ENCODE measurements at regions not wholly inside any gene's neighbourhood (a gene's known extent, or its start where the extent isn't known, plus 50 kb on each side); places are given as distances from the start of the nearest gene placed in this dataset.

GRCh38 chr10:69721690-69722310 lies 79.9 kb upstream of the COL13A1 start:
- Histone ChIP-seq H3K36me3 (no peaks in the 10 kb centered on the region), H3K27me3 (no peaks in the 10 kb centered on the region), H3K4me3 (ENCODE audit: low read depth, low read length) (no peak overlapping the region), H3K4me1 (no peaks in the 10 kb centered on the region), H3K9me3 (no peaks in the 10 kb centered on the region)
- DNase-seq, result no peak
- TF ChIP-seq CTCF (IDR thresholded peaks at IDR 0.05; ENCODE audit: low read depth, low read length), result no peak

GRCh38 chr10:69723653-69724052 lies 78.1 kb upstream of the COL13A1 start:
- DNase-seq, result no peak

GRCh38 chr10:69726850-69727249 lies 74.9 kb upstream of the COL13A1 start:
- Histone ChIP-seq H3K27me3 (no peaks in the 10 kb centered on the region), H3K4me1 (peaks cover 9% of the 10 kb centered on the region), H3K4me3 (ENCODE audit: low read depth, low read length) (no peak overlapping the region), H3K36me3 (no peaks in the 10 kb centered on the region), H3K9me3 (no peaks in the 10 kb centered on the region)
- DNase-seq, result no peak
- no peak for TF ChIP-seq CTCF (IDR thresholded peaks at IDR 0.05; ENCODE audit: low read depth, low read length)

More at GRCh38 chr10:69723653-69724052, 78.1 kb upstream of the COL13A1 start:
- no peak for TF ChIP-seq CTCF (IDR thresholded peaks at IDR 0.05; ENCODE audit: low read depth, low read length)
- H3K9me3 ChIP-seq, result no peaks in the 10 kb centered on the region
- H3K36me3 ChIP-seq, result no peaks in the 10 kb centered on the region
- H3K4me3 ChIP-seq (ENCODE audit: low read depth, low read length), result no peak overlapping the region
- peaks cover 5% of the 10 kb centered on the region for H3K4me1 ChIP-seq
- H3K27me3 ChIP-seq, result no peaks in the 10 kb centered on the region

GRCh38 chr10:69728335-69728870 lies 73.3 kb upstream of the COL13A1 start:
- no peaks in the 10 kb centered on the region for H3K36me3 ChIP-seq
- H3K4me3 ChIP-seq (ENCODE audit: low read depth, low read length), result no peak overlapping the region
- peaks cover 9% of the 10 kb centered on the region for H3K4me1 ChIP-seq
- TF ChIP-seq CTCF (IDR thresholded peaks at IDR 0.05; ENCODE audit: low read depth, low read length), result no peak
- DNase-seq, result peak; percentile 69
- H3K9me3 ChIP-seq, result no peaks in the 10 kb centered on the region
- no peaks in the 10 kb centered on the region for H3K27me3 ChIP-seq

- no peaks in the 10 kb centered on the region for H3K27me3 ChIP-seq
- H3K4me1 ChIP-seq, result peaks cover 9% of the 10 kb centered on the region
- H3K4me3 ChIP-seq (ENCODE audit: low read depth, low read length), result no peak overlapping the region
- DNase-seq, result no peak
- no peaks in the 10 kb centered on the region for H3K9me3 ChIP-seq
- no peak for TF ChIP-seq CTCF (IDR thresholded peaks at IDR 0.05; ENCODE audit: low read depth, low read length)
- H3K36me3 ChIP-seq, result no peaks in the 10 kb centered on the region
These were observed 72.2 kb upstream of the COL13A1 start for GRCh38 chr10:69729326-69730048.

All from BE2C (cell line).